NCI-H146 treated with DMSO at 0.1 percent for 48 hours (cell line): ENCODE measurements at regions not wholly inside any gene's neighbourhood (a gene's known extent, or its start where the extent isn't known, plus 50 kb on each side); places are given as distances from the start of the nearest gene placed in this dataset.

Experiments
- DNase-seq: peaks from one replicate; lab custom pipeline; 2025; ENCODE audit not compliant: unreplicated experiment; lab: John Stamatoyannopoulos, UW

DNA sequence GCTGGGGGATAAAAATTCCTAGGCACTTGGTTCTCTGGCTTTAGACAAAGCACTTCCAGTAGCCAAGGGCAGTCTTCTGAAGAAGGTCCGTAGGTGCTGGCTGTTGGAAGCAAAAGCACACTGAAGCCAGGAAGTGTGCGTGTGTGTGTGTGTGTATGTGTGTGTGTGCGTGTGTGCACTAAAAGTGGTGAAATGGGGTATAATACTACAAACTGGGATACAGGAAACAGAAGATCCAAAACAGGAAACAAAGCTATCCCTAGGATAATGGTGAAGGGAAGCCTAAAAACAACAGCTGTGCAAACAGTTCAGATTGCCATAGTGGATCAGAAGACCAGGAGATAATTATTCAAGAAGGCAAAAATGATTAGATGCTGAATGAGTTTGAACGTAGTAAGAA lies 103.4 kb downstream of the IL20RB start:
- DNase-seq = no peak

DNA sequence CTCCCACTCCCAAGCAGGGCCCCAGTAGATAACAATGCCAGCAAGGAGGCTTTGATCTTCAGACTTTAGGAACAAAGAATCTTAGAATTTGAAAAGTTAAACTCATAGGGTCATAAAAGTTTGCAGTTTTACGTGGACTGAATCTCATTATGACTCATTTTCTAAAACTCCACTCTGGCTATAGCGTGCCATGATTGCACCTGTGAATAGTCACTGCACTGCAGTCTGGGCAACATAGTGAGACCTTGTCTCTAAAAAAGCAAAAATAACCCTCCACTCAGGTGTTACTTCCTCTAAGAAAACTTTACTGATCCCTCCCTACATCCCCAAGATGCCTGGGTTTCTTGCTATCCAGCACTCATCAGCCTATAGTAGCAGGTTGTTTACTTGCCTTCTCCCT lies 104.5 kb downstream of the IL20RB start:
- no peak for DNase-seq

DNA sequence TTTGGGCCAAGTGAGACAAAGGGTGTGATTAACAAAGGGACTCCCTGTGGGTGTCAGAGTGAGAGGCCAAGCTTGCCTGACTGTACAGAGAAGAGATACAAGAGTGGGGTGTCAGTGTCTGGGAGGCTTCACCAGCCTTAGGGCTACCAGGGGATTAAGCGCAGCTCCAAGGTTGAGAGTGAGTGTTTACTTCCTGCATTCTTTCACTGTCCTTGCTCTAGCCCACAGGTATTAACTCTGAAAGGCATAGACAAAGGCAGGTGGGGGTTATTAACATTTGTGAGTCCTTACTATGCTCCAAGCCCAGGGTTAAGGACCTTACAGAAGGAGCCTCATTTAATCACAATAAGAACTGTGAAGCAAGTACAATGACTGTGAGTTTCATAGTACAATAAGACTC lies 107.6 kb downstream of the IL20RB start:
- DNase-seq = no peak

DNA sequence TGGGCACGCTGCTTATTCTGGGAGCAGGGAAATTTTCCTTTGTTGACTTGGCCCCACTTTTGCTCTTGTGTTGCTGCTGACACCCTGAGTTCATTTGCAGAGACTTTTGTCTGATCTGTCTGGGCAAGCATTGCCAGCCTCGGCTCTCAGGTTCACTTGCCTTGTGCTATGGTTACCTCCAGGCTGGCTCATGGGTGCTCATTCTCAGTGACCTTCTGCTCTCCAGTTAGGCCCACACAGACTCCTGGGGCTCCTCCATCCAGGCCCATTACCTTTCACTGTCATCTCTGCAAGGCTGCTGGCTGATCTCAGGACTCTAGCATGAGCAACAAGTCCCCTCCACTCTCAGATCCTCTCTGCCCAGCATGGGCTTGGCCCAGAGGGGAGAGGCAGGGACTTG lies 108.3 kb downstream of the IL20RB start:
- no peak for DNase-seq

DNA sequence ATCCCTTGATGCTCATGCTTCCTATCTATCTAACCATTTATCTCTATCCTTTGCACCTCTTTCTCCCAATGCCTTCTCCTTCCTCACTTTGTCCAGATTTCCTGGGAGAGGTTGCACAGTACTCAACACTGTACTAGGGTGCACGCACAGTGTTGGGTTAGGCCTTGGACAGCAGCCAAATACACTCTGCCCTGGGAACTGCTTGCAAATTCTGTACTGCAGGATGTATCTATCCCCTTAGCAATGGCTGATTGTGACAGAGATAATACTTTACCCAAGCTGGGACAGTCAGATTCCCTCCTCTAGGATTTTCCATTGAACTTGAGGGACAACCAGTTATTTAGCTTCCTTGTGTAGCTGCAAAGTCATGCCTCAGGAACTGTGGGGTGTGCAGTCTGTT lies 113.3 kb downstream of the IL20RB start:
- DNase-seq = no peak

DNA sequence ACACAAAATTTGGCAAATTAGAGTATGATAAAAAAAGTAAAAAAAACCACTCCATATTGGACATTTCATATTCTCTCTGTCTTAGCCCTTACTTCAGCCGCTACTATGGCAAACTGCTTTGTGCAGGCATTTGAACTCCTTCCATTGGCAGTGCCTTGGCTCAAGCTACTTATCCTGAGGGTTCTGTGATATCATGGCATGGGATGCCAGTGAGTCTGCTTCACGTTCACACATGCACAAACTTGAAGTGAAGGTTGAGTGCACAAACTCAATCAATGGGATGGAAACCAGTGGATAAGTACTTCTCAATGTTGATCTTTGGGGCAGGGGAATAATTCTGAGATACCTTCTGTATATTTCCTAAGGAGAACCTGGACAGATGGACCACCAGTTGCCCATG lies 117.2 kb downstream of the IL20RB start:
- no peak for DNase-seq

DNA sequence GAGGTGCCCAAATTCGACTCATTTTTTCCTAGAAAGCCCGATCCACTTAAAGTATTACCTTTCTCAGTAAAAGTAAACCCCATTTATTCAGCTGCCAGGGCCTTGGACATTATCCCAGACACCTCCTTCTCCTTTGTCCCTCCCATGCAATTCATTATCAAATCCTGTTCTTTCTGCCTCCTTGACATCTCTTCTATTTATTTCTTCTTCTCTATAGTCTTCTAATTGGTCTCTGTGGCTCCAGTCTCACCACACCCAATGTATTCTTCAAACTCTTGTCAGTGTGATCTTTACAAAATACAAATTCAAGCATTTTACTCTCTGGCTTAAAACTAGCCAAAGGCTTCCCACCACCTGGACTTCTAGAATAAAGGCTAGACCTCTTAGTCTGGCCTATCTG lies 120.3 kb downstream of the IL20RB start:
- no peak for DNase-seq

DNA sequence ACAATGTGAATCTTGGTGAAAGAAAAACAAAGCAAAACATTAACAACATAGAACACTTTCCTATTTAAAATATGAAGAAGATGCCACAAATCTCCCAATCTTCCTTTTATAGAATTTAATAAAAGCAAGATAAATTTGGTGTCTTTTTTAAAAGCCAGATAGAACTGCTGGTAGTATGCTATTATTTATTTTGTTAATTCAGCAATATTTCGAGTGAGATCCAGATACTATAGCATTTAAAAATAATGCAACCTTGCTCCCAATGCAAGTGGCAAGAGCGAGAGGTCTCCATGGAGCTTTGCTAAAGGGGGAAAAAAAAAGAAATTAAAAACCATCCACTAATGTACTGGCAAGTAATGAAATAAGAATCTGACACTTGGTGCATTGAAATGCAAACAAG lies 121.8 kb downstream of the IL20RB start:
- no peak for DNase-seq

DNA sequence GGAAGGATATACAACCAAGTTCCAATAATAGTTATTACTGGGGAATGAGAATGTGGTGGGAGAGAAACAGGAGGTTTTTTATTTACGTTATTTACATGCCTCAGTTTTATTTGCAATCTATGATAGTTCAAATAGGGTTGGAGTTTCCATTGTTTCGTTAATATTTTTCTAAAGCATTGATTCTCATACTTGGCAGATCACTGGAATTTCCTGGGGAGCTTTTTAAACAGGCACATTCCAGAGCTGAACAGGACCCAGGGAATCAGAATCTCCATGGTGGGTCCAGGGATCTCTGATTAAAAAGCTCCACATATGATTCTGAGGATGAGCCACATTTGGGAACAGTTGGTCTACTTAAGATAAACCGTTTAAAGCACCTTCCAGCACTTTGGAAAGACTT lies 123.9 kb downstream of the IL20RB start:
- DNase-seq = no peak

DNA sequence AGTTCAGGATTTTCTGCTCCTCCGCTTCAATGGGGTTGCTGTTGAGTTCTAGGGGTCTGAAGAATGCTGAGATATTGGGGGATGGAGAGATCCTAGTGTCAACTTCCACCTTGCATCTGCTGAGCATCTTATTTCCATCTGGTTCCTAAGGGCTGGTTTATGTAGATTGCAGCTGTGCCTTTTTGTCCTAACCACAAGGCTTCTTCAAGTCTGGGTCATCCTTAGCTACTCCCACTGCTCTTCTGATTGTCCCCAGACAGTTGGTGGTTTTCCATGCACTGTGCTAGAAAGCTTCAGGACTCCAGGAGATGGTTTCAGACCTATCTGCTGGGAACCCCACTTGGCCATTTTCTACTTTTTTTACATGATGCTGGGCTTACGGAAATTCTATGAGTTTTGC lies 125.0 kb downstream of the IL20RB start:
- no peak for DNase-seq

DNA sequence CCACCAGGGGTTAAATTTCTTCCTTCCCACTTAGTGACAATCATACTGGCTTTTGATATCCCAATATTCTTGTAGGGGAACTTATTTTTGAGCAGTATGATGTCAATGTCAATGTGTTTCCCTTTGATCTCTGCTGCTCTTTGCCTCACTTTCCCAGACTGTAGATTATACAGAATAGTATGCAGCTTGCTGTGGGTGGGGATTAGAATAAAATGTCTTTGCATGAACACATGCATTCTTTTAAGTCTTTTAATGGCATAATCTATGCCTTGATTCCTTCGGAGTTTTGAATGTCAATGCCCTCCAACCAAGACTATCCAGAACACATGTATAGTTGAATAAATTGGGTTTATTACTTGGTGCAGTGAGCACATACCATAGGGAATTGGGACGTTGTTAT lies 125.5 kb downstream of the IL20RB start:
- DNase-seq = no peak

DNA sequence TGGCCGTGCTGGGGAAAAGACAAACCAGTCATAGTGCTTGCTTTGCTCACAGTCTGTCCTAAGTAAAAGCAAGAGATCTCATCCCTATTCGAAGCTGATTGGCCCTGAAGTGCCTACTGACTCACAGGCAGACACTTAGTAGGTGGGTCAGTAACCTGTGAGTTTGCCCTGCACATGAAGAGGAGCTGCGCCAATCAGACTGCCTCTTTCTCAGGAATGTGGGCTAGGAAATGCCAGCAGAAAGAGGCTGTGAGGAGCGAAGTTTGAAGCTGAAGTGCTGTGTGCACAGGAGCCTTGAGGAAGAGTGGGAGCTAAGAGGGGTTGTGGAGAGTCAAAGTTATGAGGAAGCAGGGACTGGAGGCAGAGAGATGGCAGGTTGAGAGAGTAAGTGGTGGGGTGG lies 126.8 kb downstream of the IL20RB start:
- no peak for DNase-seq

DNA sequence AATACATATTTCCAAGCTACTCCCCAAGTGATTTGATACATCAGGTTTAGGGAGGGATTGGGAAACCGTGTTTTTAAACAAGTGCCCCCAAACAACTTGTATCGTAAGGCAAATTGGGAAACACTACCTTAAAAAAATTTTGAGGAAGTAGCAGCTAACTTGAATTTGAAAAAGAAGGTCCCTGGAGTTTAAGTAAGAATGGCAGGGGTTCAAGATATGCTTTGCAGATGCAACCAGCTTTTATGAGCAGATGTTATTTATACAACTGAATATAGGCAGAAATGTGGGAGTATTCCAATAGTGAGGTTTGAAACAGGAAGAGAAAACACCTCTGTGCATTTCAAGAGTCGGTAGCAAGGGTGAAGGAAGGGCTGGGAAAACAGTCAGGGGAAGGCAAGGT lies 139.6 kb downstream of the IL20RB start:
- DNase-seq = no peak

DNA sequence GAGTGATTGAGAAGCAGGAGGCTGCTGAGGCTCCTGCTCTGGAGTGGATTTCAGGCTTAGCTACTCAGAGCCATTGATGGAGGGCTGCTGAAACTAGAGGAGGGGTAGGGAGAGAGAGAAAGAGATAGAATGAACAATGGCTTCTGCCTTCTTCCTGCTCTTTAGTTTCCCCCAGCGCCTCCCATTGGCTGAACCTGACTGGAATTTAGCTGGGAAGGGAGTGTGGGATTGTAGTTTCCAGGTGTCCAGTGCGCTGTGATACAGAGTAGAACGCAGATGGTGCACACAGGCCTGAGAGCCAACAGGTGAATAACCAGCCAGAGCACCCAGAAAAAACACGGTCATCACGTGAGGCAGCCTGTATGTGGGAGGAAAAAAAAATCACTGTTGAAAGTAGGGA lies 140.1 kb downstream of the IL20RB start:
- DNase-seq = no peak

DNA sequence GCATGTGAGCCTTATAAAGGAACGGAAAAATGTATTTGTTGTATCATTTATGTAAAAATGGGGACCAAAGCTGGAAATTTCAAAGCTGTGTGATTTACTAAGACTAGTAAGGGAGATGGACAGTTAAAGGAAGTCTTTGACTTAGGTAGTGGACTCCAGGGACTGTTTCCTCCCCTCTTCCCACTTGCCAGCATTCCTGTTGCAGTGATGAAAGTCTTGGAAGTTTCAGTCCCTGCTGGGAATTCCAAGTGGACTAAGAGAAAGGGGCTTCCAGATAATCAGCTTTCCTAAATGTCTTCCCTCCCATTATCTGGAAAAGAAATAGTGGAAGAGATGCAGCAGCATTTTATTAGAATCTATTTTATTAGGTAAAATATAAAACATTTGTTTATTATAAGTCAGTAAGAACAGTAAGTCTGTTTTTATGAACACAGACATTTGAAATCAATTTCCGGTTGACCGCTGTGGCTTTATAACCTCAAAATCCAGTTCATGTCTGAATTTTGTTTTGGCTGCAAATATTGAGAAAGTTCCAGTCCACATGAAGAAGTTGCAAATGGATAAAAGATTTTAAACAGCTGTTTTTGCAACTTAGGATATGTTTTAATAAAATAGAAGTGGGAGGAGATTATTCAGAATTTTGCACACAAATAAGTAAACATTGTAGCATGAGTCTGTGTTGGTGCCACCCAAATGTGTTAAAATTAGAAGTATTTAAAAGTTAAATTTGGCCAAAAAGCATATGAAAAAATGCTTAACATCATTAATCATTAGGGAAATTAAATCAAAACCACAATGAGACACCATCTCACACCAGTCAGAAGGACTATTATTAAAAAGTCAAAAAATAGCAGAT lies 141.8 kb downstream of the IL20RB start:
- DNase-seq = no peak

DNA sequence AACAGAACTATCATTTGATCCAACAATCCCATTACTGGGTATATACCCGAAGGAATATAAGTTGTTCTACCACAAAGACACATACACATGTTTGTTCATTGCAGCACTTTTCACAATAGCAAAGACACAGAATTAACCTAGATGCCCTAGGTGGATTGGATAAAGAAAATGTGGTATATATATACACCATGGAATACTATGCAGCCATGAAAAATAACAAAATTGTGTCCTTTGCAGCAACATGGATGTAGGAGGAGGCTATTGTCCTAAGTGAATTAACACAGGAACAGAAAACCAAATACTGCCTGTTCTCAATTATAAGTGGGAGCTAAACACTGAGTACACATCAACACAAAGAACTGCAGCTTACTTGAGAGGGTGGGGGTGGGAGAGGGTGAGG lies 142.5 kb downstream of the IL20RB start:
- DNase-seq = no peak

DNA sequence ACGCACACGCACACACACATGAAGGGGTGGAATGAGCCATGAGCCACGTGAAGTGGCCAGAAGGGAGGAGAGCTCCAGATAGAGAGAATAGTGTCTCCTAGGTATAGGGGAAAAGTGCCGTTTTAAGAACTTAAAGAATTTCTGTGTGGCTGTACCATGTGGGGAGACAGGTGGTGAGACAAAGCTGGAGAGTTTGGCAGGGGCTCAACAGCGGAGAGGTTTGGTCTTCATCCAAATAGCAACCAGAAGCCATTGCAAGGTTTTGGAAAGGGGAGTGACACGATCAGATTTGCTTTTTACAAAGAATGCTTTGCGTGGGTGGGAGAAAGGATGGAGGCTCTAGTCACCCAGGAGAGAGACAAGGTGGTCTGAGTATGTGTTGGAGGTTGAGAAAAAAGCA lies 146.0 kb downstream of the IL20RB start:
- DNase-seq = no peak

DNA sequence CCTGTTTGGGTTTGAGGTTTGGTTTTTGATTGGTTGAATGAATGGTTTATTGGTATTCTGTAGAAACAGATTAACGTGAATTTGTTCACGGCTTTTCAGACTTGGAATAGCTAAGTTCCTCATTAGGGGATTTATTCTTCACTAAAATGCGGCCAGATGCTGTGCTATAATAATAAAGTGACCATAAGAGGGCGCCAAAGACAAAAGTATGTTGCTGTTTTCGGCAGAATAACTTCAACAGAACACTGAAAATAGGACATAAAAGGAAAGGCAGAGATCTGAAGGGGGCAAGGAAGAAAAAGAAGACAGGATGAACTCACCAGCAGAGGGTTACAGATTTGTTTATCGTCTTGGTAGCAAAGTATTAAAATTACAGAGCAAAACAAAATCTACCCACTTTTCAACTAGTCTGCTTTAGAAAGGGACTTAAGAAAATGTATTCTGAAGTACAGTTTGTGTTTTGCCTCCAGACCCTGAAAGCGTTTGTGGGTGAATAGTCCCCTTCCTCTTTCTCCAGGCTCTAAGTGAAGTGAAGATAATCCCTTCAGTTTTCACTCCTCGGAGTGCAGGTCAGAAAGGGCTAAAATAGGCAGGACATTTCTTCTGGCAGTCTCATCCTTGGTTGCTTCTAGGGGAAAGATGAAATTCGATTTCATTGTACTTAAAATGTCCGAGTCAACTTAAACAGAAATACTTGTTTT lies 147.6 kb downstream of the IL20RB start:
- DNase-seq = peak; percentile 40

DNA sequence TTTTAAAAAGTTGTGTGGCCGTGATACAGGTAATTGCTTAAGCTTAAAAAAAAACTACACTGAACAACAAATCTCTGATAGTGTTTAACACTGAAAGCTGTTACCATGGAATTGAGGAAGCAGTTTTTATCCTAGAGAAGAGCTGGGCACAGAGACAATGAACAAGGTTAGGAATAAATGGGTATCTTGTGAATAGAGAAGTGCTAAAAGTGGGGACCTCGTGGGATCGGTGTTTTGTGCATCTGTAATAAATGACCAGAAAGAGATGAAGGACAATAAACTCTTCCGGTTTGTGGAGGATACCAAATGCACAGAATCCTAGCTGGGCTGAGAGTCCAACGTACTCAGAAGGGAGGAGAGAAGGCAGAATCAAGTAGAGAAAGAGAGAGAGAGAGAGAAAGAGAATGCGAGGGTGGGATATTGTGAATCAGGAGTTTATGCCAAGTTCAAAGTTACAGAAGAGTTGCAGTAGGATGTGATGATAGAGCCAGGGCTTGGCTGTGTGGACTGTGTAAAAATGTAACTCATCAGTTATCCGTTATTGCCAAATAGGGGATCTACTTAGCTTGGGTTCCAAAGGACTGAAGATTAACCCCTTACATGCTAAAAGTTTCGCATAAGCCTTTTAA lies 148.9 kb downstream of the IL20RB start:
- DNase-seq = no peak

DNA sequence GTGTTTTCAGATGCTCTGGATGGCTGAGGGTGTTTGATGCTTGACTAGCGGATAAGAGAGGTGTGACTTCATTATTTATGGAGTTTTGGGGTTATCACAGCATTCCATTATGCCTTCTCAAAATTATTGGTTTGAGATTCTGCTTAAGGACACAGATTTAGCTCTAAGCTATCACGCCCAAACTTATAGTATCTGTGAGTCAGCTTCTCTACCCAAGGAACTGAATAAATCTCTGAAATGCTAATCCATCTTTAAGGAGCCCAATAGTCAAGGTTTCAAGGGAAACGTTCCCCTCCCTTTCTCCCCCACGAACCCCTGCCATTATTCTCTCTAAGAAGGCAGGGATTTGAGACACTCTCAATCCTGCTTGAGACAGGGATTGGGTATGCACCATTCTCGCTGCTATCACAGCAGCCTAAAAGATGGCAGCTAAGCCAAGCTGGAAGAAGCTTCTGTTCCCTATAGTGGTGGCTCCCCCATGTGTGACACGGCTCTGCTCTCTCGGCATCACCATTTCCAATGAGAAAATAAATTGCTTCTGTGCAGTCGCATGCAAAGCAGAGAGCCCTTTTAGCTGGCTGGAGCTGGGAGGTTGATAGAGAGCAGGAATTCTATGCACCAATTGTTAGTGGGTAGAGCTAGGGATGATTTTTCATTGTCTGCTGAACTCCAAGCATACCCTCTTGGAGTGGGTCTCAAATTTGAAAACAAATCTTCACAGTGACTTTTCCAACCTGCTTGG lies 151.1 kb downstream of the IL20RB start:
- no peak for DNase-seq

DNA sequence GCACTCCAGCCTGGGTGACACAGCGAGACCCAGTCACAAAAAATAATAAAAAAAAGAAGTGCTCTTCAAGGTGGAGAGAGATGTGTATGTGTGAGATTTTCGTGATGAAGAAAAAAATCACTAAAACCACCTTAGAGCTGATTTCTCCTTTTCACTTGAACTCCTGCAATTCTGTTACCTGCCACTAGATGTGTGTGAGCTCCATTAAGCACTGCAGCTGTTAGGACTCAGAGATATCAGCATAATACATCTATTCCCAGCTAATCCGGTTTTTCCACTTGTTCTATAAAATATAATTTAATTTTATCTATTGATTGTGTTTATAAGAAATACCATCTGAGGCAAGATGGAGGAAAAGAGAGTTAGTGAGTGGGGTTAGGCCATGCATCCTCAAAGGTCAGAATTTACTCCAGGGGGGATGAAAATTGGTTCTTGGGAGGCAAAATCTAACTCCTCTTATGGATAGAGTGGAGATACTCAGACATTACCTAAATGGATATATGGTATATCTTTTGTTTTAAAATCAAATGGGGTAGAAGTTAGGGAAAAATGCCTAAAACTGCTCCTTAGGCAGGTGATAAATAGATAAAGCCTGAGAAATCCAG lies 152.7 kb downstream of the IL20RB start:
- peak; percentile 19 for DNase-seq
